Putamen (tissue), 1 donor: ENCODE measurements at regions not wholly inside any gene's neighbourhood (a gene's known extent, or its start where the extent isn't known, plus 50 kb on each side); places are given as distances from the start of the nearest gene placed in this dataset.

Source experiments
- DNase-seq: peaks from one replicate; pipeline ENCODE4 v3.0.0-alpha.2; 2016; ENCODE audit warnings: low spot score

- no peak for DNase-seq
Measured at GRCh38 chr3:167958141-167958540, 137.6 kb downstream of the GOLIM4 start.

GRCh38 chr3:167952969-167953368, 142.8 kb downstream of the GOLIM4 start:
- DNase-seq: no peak

- no peak for DNase-seq
Measured at GRCh38 chr3:167950212-167950611, 145.5 kb downstream of the GOLIM4 start.

- peak; percentile 3 for DNase-seq
Measured at GRCh38 chr3:167941234-167941995, 154.3 kb downstream of the GOLIM4 start.

GRCh38 chr3:167940241-167940640, 155.5 kb downstream of the GOLIM4 start:
- DNase-seq: no peak

GRCh38 chr3:167938516-167938915, 157.2 kb downstream of the GOLIM4 start:
- no peak for DNase-seq

GRCh38 chr3:167936019-167936418, 159.7 kb downstream of the GOLIM4 start:
- DNase-seq: no peak

- DNase-seq: no peak
Measured at GRCh38 chr3:167930453-167930852, 165.3 kb downstream of the GOLIM4 start.

GRCh38 chr3:167929968-167930367, 165.8 kb downstream of the GOLIM4 start:
- DNase-seq: no peak

GRCh38 chr3:167928381-167928780, 167.3 kb downstream of the GOLIM4 start:
- DNase-seq: no peak

- DNase-seq: no peak
Measured at GRCh38 chr3:167920747-167921146, 175.0 kb downstream of the GOLIM4 start.

- no peak for DNase-seq
Measured at GRCh38 chr3:167919590-167919989, 176.1 kb downstream of the GOLIM4 start.

GRCh38 chr3:167918686-167919085, 177.0 kb downstream of the GOLIM4 start:
- DNase-seq: no peak

- DNase-seq: no peak
Measured at GRCh38 chr3:167918008-167918596, 177.6 kb downstream of the GOLIM4 start.

- DNase-seq: no peak
Measured at GRCh38 chr3:167913219-167913835, 177.8 kb downstream of the SERPINI1 start.

- DNase-seq: no peak
Measured at GRCh38 chr3:167909952-167910351, 174.4 kb downstream of the SERPINI1 start.

- no peak for DNase-seq
Measured at GRCh38 chr3:167909504-167909896, 174.0 kb downstream of the SERPINI1 start.

- no peak for DNase-seq
Measured at GRCh38 chr3:167908746-167909503, 173.4 kb downstream of the SERPINI1 start.

GRCh38 chr3:167908221-167908620, 172.7 kb downstream of the SERPINI1 start:
- DNase-seq: no peak

GRCh38 chr3:167901138-167901537, 165.6 kb downstream of the SERPINI1 start:
- no peak for DNase-seq

GRCh38 chr3:167899093-167899492, 163.6 kb downstream of the SERPINI1 start:
- DNase-seq: no peak

- DNase-seq: no peak
Measured at GRCh38 chr3:167898091-167898490, 162.6 kb downstream of the SERPINI1 start.

GRCh38 chr3:167895684-167896083, 160.2 kb downstream of the SERPINI1 start:
- DNase-seq: no peak
